Sigmoid colon (tissue), 4 donors: ENCODE measurements at regions not wholly inside any gene's neighbourhood (a gene's known extent, or its start where the extent isn't known, plus 50 kb on each side); places are given as distances from the start of the nearest gene placed in this dataset.

ENCODE experiments used
- EP300 ChIP-seq, 4 donors: sonication (generic); formaldehyde crosslinking; IDR thresholded peaks; one replicate each; pipeline ENCODE4 v1.6.1; 2017; ENCODE audit warnings: antibody characterized with exemption in 4 of 4
- POLR2A ChIP-seq, 2 donors: fragments of 450-650 bp; IDR thresholded peaks; one replicate each; pipeline ENCODE4 v1.6.1; 2016; ENCODE audit warnings: antibody characterized with exemption in 2 of 2, mild to moderate bottlenecking in 2 of 2, moderate library complexity in 2 of 2
- POLR2AphosphoS5 ChIP-seq, 4 donors: sonication (generic); formaldehyde crosslinking; IDR thresholded peaks; one replicate each; pipeline ENCODE4 v1.6.1; 2017; ENCODE audit warnings: antibody characterized with exemption in 4 of 4
- TF ChIP-seq, protein P1 (sequence below), 4 experiments: fragments of 450-650 bp in 3 of 4; fragments of 200-600 bp in 1 of 4; IDR thresholded peaks; one replicate each; pipeline ENCODE4 v1.5.1; 2016 to 2019; ENCODE audit warnings: antibody characterized with exemption in 4 of 4, mild to moderate bottlenecking in 3 of 4, moderate library complexity in 2 of 4

GRCh38 chr2:125364984-125365265 is 1291.0 kb upstream of the GYPC start:
- TF ChIP-seq, protein P1, sequence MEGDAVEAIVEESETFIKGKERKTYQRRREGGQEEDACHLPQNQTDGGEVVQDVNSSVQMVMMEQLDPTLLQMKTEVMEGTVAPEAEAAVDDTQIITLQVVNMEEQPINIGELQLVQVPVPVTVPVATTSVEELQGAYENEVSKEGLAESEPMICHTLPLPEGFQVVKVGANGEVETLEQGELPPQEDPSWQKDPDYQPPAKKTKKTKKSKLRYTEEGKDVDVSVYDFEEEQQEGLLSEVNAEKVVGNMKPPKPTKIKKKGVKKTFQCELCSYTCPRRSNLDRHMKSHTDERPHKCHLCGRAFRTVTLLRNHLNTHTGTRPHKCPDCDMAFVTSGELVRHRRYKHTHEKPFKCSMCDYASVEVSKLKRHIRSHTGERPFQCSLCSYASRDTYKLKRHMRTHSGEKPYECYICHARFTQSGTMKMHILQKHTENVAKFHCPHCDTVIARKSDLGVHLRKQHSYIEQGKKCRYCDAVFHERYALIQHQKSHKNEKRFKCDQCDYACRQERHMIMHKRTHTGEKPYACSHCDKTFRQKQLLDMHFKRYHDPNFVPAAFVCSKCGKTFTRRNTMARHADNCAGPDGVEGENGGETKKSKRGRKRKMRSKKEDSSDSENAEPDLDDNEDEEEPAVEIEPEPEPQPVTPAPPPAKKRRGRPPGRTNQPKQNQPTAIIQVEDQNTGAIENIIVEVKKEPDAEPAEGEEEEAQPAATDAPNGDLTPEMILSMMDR (IDR thresholded peaks at IDR 0.05), result no peak
- TF ChIP-seq EP300 (IDR thresholded peaks at IDR 0.05) (no peak), POLR2A (IDR thresholded peaks at IDR 0.05) (no peak), POLR2AphosphoS5 (IDR thresholded peaks at IDR 0.05) (no peak)
